ENCODE measurements at regions not wholly inside any gene's neighbourhood (a gene's known extent, or its start where the extent isn't known, plus 50 kb on each side); places are given as distances from the start of the nearest gene placed in this dataset.

DNA sequence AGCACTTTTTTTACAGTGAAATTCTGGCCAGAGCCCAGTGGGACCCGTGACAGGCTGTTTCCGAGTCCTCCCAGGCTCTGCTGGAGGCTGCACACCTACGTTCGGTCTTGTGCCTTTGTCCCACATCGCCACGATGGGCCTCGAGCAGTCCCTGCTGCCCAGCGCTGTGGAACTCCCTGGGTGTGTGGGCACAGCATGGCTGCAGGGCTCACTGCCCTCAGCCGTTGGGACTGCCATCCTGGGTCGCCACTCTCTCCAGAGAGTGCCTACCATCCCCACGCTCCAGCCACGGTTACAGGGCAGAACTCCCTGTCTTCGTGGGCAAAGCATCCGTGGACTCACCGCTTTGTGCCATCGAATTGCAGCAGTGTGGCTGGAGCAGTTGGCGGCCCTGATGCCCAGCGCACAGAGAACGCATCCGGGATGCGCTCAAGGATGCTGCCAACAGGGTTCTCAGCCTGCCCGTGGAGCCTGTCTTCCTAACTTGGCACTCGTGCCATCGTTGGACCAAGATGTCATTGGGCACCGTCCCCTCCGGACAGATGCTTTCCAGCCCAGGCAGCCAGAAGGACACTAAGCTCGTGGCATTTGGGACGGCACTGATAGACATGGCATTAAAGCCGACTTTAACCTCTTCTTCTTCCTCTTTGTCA is 85.0 kb upstream of the ARHGEF7 start:
- Histone ChIP-seq H3K27ac (no peak overlapping the region), H3K4me3 (no peak overlapping the region), H3K9me3 (no peaks in the 10 kb centered on the region), H3K27me3 (no peaks in the 10 kb centered on the region), H3K4me1 (peaks cover 0 to 2% (median 0%) of the 10 kb centered on the region in 4 donors), H3K36me3 (no peaks in the 10 kb centered on the region)
- no peak for DNase-seq
- TF ChIP-seq, protein P1, sequence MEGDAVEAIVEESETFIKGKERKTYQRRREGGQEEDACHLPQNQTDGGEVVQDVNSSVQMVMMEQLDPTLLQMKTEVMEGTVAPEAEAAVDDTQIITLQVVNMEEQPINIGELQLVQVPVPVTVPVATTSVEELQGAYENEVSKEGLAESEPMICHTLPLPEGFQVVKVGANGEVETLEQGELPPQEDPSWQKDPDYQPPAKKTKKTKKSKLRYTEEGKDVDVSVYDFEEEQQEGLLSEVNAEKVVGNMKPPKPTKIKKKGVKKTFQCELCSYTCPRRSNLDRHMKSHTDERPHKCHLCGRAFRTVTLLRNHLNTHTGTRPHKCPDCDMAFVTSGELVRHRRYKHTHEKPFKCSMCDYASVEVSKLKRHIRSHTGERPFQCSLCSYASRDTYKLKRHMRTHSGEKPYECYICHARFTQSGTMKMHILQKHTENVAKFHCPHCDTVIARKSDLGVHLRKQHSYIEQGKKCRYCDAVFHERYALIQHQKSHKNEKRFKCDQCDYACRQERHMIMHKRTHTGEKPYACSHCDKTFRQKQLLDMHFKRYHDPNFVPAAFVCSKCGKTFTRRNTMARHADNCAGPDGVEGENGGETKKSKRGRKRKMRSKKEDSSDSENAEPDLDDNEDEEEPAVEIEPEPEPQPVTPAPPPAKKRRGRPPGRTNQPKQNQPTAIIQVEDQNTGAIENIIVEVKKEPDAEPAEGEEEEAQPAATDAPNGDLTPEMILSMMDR (IDR thresholded peaks at IDR 0.05) = no peak
- intact Hi-C loops (cut with DNase I; ENCODE audit: low total_unique reads) = no loop called here

DNA sequence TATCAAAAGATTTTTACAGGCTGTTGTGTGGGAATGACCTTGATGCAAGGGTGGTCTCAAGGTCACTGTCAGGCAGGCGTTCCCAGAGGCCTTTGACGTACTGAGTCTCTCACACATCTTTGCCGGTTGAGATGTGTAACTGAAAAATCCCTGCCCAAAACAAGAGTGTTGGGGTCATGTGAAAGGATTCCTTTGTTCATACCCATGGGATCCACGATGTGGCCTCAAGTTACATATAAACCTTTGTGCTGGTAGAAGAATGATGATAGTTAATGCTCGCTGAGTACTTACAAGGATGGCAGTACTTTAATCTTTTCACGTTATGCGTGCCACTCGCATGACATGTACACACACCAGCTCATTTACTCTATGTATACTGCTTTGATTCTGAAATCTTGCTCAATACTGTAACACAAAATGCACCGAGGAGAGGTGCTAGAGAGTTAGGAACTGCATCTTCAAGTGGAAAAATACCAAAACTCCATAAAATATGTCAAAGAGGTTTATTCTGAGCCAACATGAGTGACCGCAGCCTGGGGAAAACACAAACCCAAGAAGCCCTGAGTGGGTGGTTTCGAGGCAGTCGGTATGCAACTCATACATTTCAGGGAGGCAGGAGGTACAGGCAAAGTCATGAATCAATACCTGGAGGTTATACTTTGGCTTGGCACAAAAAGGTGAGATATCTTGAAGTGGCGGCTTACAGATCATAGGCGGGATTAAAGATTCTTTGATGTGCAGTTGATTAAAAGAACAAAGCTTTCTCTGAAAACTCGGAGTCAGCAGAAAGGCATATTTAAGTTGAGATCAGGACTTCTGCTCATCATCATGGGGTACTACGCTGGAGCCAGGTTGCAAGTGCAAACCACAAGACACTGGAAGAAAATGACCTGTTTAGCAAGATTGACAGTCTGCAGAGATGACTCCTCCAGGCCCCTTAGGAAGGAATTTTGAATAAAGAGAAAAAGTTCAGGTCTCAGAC is 87.4 kb upstream of the ARHGEF7 start:
- DNase-seq = no peak
- Histone ChIP-seq H3K4me1 (peaks cover 0 to 2% (median 0%) of the 10 kb centered on the region in 4 donors), H3K4me3 (no peak overlapping the region), H3K27ac (no peak overlapping the region), H3K36me3 (no peaks in the 10 kb centered on the region), H3K9me3 (no peaks in the 10 kb centered on the region), H3K27me3 (no peaks in the 10 kb centered on the region)
- TF ChIP-seq, protein P1 (IDR thresholded peaks at IDR 0.05) = no peak
- intact Hi-C loops (cut with DNase I; ENCODE audit: low total_unique reads) = no loop called here

DNA sequence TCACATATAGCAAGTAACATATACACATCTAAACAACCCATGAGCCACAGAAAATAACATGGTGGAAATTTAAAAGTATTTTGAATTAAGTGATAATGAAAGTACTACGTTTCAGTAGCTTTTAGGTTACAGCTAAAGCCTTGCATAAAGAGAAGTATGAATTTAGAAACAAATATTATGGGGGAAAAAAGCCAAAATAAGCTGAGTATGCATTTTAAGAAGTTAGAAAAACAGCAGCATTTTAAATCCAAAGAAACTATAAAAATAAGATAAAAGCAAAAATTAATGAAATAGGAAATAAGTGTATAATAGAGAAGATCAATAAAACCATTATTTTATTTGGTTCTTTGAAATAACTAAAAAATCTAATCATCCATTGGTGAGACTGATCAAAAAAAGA is 89.8 kb upstream of the ARHGEF7 start:
- H3K27me3 ChIP-seq = no peaks in the 10 kb centered on the region
- H3K9me3 ChIP-seq = peaks cover 0 to 21% (median 17%) of the 10 kb centered on the region in 3 donors
- TF ChIP-seq, protein P1 (IDR thresholded peaks at IDR 0.05) = no peak
- no peaks in the 10 kb centered on the region for H3K36me3 ChIP-seq
- DNase-seq = no peak
- no peaks in the 10 kb centered on the region for H3K4me1 ChIP-seq
- no peak overlapping the region for H3K4me3 ChIP-seq
- intact Hi-C loops (cut with DNase I; ENCODE audit: low total_unique reads) = no loop called here
- no peak overlapping the region for H3K27ac ChIP-seq

DNA sequence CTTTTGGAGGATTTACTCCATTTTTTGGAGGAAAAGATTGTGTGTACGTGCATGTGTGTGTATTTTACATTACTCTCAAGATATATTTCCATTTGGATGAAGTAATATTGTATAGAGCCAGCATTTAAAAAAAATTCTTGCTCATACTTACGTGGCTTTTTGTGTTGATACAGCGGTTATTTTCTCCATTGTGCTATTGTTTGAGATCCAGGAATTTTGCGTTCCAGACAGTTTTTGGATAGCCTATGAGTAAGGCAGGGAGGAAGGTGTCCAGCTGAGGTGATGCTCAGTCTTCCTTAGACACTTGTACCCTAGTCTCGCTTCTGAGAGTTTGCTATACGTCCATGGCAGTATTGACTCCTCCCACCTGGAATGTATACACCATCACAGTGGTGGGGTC is 92.2 kb upstream of the ARHGEF7 start:
- TF ChIP-seq, protein P1 (IDR thresholded peaks at IDR 0.05) = no peak

DNA sequence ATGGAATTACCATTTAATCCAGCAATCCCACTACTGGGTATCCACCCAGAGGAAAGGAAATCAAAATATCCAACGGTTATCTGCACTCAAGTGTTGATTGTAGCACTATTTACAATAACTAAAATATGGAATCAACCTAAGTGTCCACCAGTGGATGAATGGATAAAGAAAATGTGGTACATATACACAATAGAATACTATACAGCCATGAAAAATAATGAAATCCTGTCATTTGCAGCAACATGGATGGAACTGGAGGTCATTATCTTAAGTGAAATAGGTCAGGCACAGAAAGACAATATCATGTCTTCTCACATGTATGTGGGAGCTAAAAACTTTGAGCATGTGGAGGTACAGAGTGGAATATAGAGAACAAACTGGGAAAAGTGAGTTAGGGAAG is 92.9 kb upstream of the ARHGEF7 start:
- Histone ChIP-seq H3K9me3 (peaks cover 0 to 26% (median 17%) of the 10 kb centered on the region in 3 donors), H3K4me1 (no peaks in the 10 kb centered on the region), H3K27ac (no peak overlapping the region), H3K27me3 (no peaks in the 10 kb centered on the region), H3K36me3 (no peaks in the 10 kb centered on the region), H3K4me3 (no peak overlapping the region)
- DNase-seq = no peak
- intact Hi-C loops (cut with DNase I; ENCODE audit: low total_unique reads) = no loop called here
- TF ChIP-seq, protein P1 (IDR thresholded peaks at IDR 0.05) = no peak

More for the DNA sequence above, 92.2 kb upstream of the ARHGEF7 start:
- no peak for DNase-seq
- Histone ChIP-seq H3K4me3 (no peak overlapping the region), H3K27ac (no peak overlapping the region), H3K4me1 (no peaks in the 10 kb centered on the region), H3K36me3 (no peaks in the 10 kb centered on the region), H3K27me3 (no peaks in the 10 kb centered on the region), H3K9me3 (peaks cover 0 to 26% (median 17%) of the 10 kb centered on the region in 3 donors)
- intact Hi-C loops (cut with DNase I; ENCODE audit: low total_unique reads) = no loop called here

All from tibial artery (tissue), 4 donors.